DND-41 (cell line): ENCODE measurements at regions not wholly inside any gene's neighbourhood (a gene's known extent, or its start where the extent isn't known, plus 50 kb on each side); places are given as distances from the start of the nearest gene placed in this dataset.

Source experiments
- ATAC-seq: fragments of 200-7000 bp; cut with Tn5 transposase; 3 replicates; pipeline ENCODE4 v1.9.1; 2021; ENCODE audit warnings: low read depth; ENCODE audit not compliant: insufficient read depth
- DNase-seq: peaks from one replicate; pipeline ENCODE4 v3.0.0-alpha.2; 2020
- H2AFZ ChIP-seq: 2 replicates; pipeline ENCODE4 v1.6.0; 2012; ENCODE audit warnings: low read depth, low read length
- H3K27ac ChIP-seq: 2 replicates; pipeline ENCODE4 v1.5.1; 2012; ENCODE audit warnings: low read length, inconsistent platforms
- H3K27me3 ChIP-seq: fragments of 200-600 bp; sonication (generic); 2 replicates; pipeline ENCODE4 v1.6.0; 2012; ENCODE audit warnings: low read length, mild to moderate bottlenecking, inconsistent platforms; ENCODE audit not compliant: insufficient read depth, poor library complexity
- H3K36me3 ChIP-seq: 2 replicates; pipeline ENCODE4 v1.5.1; 2012; ENCODE audit warnings: low read length, inconsistent platforms; ENCODE audit not compliant: insufficient read depth
- H3K4me1 ChIP-seq: 2 replicates; pipeline ENCODE4 v1.5.1; 2012; ENCODE audit warnings: mild to moderate bottlenecking, low read length; ENCODE audit not compliant: insufficient read depth
- H3K4me2 ChIP-seq: 2 replicates; pipeline ENCODE4 v1.6.0; 2012; ENCODE audit warnings: mild to moderate bottlenecking, moderate library complexity, low read length, inconsistent platforms; ENCODE audit not compliant: insufficient read depth
- H3K4me3 ChIP-seq, 2 experiments: fragments of 200-600 bp in 1 of 2; shearing (Covaris generic) in 1 of 2; 2 replicates each; pipeline ENCODE4 v1.5.1; 2012 to 2016; ENCODE audit warnings: inconsistent platforms in 2 of 2, low read length in 2 of 2, mild to moderate bottlenecking in 2 of 2, low read depth in 1 of 2, moderate library complexity in 1 of 2
- H3K79me2 ChIP-seq: 2 replicates; pipeline ENCODE4 v1.6.0; 2012; ENCODE audit warnings: low read length, inconsistent platforms; ENCODE audit not compliant: insufficient read depth
- H3K9ac ChIP-seq: 2 replicates; pipeline ENCODE4 v1.6.0; 2012; ENCODE audit warnings: low read depth, mild to moderate bottlenecking, inconsistent platforms, low read length, moderate library complexity
- H3K9me3 ChIP-seq: 2 replicates; pipeline ENCODE4 v1.5.1; 2012; ENCODE audit warnings: low read length, moderate library complexity, mild to moderate bottlenecking, inconsistent platforms; ENCODE audit not compliant: insufficient read depth, severe bottlenecking
- H4K20me1 ChIP-seq: 2 replicates; pipeline ENCODE4 v1.6.0; 2012; ENCODE audit warnings: low read length; ENCODE audit not compliant: insufficient read depth
- EZH2 ChIP-seq: IDR thresholded peaks from 3 replicates; pipeline ENCODE4 v1.6.1; 2012; ENCODE audit warnings: borderline replicate concordance, low read depth, mild to moderate bottlenecking, moderate library complexity, low read length, inconsistent platforms; ENCODE audit not compliant: severe bottlenecking
- TF ChIP-seq, protein P1 (sequence below): IDR thresholded peaks from 2 replicates; pipeline ENCODE4 v1.5.1; 2012; ENCODE audit warnings: borderline replicate concordance, low read length, moderate library complexity, mild to moderate bottlenecking; ENCODE audit not compliant: poor library complexity, severe bottlenecking; ENCODE audit errors: extremely low read depth

- DNase-seq, result no peak
- no peaks in the 10 kb centered on the region for H3K27me3 ChIP-seq
- no peak overlapping the region for H3K9ac ChIP-seq
- no peaks in the 10 kb centered on the region for H3K36me3 ChIP-seq
- no peaks in the 10 kb centered on the region for H3K79me2 ChIP-seq
- no peaks in the 10 kb centered on the region for H3K9me3 ChIP-seq
- no peak overlapping the region for H2AFZ ChIP-seq
- no peak overlapping the region for H3K4me3 ChIP-seq
- no peaks in the 10 kb centered on the region for H4K20me1 ChIP-seq
- no peak for ATAC-seq
- TF ChIP-seq, protein P1, sequence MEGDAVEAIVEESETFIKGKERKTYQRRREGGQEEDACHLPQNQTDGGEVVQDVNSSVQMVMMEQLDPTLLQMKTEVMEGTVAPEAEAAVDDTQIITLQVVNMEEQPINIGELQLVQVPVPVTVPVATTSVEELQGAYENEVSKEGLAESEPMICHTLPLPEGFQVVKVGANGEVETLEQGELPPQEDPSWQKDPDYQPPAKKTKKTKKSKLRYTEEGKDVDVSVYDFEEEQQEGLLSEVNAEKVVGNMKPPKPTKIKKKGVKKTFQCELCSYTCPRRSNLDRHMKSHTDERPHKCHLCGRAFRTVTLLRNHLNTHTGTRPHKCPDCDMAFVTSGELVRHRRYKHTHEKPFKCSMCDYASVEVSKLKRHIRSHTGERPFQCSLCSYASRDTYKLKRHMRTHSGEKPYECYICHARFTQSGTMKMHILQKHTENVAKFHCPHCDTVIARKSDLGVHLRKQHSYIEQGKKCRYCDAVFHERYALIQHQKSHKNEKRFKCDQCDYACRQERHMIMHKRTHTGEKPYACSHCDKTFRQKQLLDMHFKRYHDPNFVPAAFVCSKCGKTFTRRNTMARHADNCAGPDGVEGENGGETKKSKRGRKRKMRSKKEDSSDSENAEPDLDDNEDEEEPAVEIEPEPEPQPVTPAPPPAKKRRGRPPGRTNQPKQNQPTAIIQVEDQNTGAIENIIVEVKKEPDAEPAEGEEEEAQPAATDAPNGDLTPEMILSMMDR, result no peak
- no peak for TF ChIP-seq EZH2
- no peak overlapping the region for H3K4me2 ChIP-seq
- H3K27ac ChIP-seq, result no peak overlapping the region
- H3K4me1 ChIP-seq, result no peaks in the 10 kb centered on the region
These were observed 127.3 kb upstream of the SLC34A2 start for GRCh38 chr4:25528391-25528790.

- Histone ChIP-seq H3K9me3 (no peaks in the 10 kb centered on the region), H3K9ac (no peak overlapping the region), H2AFZ (no peak overlapping the region), H4K20me1 (no peaks in the 10 kb centered on the region), H3K36me3 (no peaks in the 10 kb centered on the region), H3K27me3 (no peaks in the 10 kb centered on the region), H3K4me2 (no peak overlapping the region), H3K4me1 (no peaks in the 10 kb centered on the region), H3K79me2 (no peaks in the 10 kb centered on the region), H3K27ac (no peak overlapping the region), H3K4me3 (no peak overlapping the region)
- DNase-seq, result no peak
- no peak for TF ChIP-seq EZH2
- TF ChIP-seq, protein P1, result peak; percentile 33
- ATAC-seq, result no peak
These were observed 124.4 kb upstream of the SLC34A2 start for GRCh38 chr4:25531272-25531671.

- H3K4me2 ChIP-seq, result no peak overlapping the region
- no peak overlapping the region for H3K9ac ChIP-seq
- no peak for DNase-seq
- no peaks in the 10 kb centered on the region for H3K79me2 ChIP-seq
- H3K27ac ChIP-seq, result no peak overlapping the region
- no peak for ATAC-seq
- no peaks in the 10 kb centered on the region for H4K20me1 ChIP-seq
- H3K27me3 ChIP-seq, result no peaks in the 10 kb centered on the region
- no peak overlapping the region for H3K4me3 ChIP-seq
- H3K36me3 ChIP-seq, result no peaks in the 10 kb centered on the region
- H3K4me1 ChIP-seq, result no peaks in the 10 kb centered on the region
- no peaks in the 10 kb centered on the region for H3K9me3 ChIP-seq
- H2AFZ ChIP-seq, result no peak overlapping the region
- TF ChIP-seq, protein P1, result no peak
- TF ChIP-seq EZH2, result no peak
These were observed 123.1 kb upstream of the SLC34A2 start for GRCh38 chr4:25532591-25532990.

- DNase-seq (no peak), ATAC-seq (no peak)
- no peaks in the 10 kb centered on the region for H3K36me3 ChIP-seq
- H2AFZ ChIP-seq, result no peak overlapping the region
- no peaks in the 10 kb centered on the region for H3K27me3 ChIP-seq
- H3K9me3 ChIP-seq, result no peaks in the 10 kb centered on the region
- TF ChIP-seq, protein P1, result no peak
- TF ChIP-seq EZH2, result no peak
- H3K79me2 ChIP-seq, result no peaks in the 10 kb centered on the region
- no peak overlapping the region for H3K4me2 ChIP-seq
- no peaks in the 10 kb centered on the region for H4K20me1 ChIP-seq
- no peaks in the 10 kb centered on the region for H3K4me1 ChIP-seq
- no peak overlapping the region for H3K9ac ChIP-seq
- no peak overlapping the region for H3K27ac ChIP-seq
- H3K4me3 ChIP-seq, result no peak overlapping the region
These were observed 122.4 kb upstream of the SLC34A2 start for GRCh38 chr4:25533256-25533655.
